Choroid plexus epithelial cell (primary cell): ENCODE measurements at regions not wholly inside any gene's neighbourhood (a gene's known extent, or its start where the extent isn't known, plus 50 kb on each side); places are given as distances from the start of the nearest gene placed in this dataset.
A peak's percentile ranks its signal among the peaks of the same experiment; 100 is the strongest.

Experiments used
- DNase-seq: peaks from one replicate; pipeline ENCODE4 v3.0.0-alpha.2; 2010; ENCODE audit warnings: low read depth
- H3K4me3 ChIP-seq: 2 replicates; pipeline ENCODE4 v1.5.1; 2011; ENCODE audit warnings: low read depth, mild to moderate bottlenecking, control low read depth, low read length, moderate library complexity
- TF ChIP-seq, protein P1 (sequence below): conservative IDR thresholded peaks from 2 replicates; pipeline ENCODE4 v1.5.1; 2011; ENCODE audit warnings: low read depth, mild to moderate bottlenecking, control low read depth, inconsistent platforms, low read length, moderate library complexity

GRCh38 chr2:217061916-217062505, 202.1 kb upstream of the TNP1 start:
- TF ChIP-seq, protein P1, sequence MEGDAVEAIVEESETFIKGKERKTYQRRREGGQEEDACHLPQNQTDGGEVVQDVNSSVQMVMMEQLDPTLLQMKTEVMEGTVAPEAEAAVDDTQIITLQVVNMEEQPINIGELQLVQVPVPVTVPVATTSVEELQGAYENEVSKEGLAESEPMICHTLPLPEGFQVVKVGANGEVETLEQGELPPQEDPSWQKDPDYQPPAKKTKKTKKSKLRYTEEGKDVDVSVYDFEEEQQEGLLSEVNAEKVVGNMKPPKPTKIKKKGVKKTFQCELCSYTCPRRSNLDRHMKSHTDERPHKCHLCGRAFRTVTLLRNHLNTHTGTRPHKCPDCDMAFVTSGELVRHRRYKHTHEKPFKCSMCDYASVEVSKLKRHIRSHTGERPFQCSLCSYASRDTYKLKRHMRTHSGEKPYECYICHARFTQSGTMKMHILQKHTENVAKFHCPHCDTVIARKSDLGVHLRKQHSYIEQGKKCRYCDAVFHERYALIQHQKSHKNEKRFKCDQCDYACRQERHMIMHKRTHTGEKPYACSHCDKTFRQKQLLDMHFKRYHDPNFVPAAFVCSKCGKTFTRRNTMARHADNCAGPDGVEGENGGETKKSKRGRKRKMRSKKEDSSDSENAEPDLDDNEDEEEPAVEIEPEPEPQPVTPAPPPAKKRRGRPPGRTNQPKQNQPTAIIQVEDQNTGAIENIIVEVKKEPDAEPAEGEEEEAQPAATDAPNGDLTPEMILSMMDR = no peak
- DNase-seq = no peak
- no peak overlapping the region for H3K4me3 ChIP-seq

GRCh38 chr2:217060951-217061547, 201.2 kb upstream of the TNP1 start:
- TF ChIP-seq, protein P1 = no peak
- no peak overlapping the region for H3K4me3 ChIP-seq
- peak; percentile 47 for DNase-seq

- TF ChIP-seq, protein P1 = no peak
- no peak overlapping the region for H3K4me3 ChIP-seq
- DNase-seq = no peak
Measured at GRCh38 chr2:217060516-217060915, 200.7 kb upstream of the TNP1 start.

GRCh38 chr2:217058791-217059755, 199.2 kb upstream of the TNP1 start:
- no peak for DNase-seq
- TF ChIP-seq, protein P1 = no peak
- H3K4me3 ChIP-seq = no peak overlapping the region

- DNase-seq = no peak
- no peak overlapping the region for H3K4me3 ChIP-seq
- TF ChIP-seq, protein P1 = no peak
Measured at GRCh38 chr2:217057773-217058172, 197.9 kb upstream of the TNP1 start.

DNA sequence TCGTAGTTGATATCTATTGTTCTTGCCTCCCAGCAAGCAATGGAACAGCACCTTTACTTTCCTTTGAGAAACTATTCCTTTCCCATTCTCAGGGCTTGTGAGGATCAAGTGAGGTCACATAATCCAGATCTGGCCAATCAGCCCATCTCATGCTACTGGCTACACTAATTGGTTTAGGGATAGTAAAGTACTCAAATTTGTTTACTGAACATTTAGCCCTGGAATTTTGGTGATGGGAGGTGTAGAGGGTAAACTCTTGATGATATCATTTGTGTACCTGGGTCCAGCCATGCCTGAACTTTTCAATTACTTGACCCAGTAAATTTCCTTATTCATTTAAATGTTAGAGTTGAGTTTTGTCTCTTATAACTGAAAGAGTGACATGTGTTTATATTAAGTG, 195.8 kb upstream of the TNP1 start:
- TF ChIP-seq, protein P1 = no peak
- DNase-seq = no peak
- no peak overlapping the region for H3K4me3 ChIP-seq
